ENCODE measurements at regions not wholly inside any gene's neighbourhood (a gene's known extent, or its start where the extent isn't known, plus 50 kb on each side); places are given as distances from the start of the nearest gene placed in this dataset.

- H3K4me3 ChIP-seq (ENCODE audit: low read depth, low read length), result no peak overlapping the region
- DNase-seq (ENCODE audit: low read depth), result no peak
- TF ChIP-seq, protein P1, sequence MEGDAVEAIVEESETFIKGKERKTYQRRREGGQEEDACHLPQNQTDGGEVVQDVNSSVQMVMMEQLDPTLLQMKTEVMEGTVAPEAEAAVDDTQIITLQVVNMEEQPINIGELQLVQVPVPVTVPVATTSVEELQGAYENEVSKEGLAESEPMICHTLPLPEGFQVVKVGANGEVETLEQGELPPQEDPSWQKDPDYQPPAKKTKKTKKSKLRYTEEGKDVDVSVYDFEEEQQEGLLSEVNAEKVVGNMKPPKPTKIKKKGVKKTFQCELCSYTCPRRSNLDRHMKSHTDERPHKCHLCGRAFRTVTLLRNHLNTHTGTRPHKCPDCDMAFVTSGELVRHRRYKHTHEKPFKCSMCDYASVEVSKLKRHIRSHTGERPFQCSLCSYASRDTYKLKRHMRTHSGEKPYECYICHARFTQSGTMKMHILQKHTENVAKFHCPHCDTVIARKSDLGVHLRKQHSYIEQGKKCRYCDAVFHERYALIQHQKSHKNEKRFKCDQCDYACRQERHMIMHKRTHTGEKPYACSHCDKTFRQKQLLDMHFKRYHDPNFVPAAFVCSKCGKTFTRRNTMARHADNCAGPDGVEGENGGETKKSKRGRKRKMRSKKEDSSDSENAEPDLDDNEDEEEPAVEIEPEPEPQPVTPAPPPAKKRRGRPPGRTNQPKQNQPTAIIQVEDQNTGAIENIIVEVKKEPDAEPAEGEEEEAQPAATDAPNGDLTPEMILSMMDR (IDR thresholded peaks at IDR 0.05; ENCODE audit: control insufficient read depth, extremely low read depth, insufficient read depth), result no peak
Measured at GRCh38 chr12:67586951-67587350, 61.6 kb upstream of the DYRK2 start.

DNA sequence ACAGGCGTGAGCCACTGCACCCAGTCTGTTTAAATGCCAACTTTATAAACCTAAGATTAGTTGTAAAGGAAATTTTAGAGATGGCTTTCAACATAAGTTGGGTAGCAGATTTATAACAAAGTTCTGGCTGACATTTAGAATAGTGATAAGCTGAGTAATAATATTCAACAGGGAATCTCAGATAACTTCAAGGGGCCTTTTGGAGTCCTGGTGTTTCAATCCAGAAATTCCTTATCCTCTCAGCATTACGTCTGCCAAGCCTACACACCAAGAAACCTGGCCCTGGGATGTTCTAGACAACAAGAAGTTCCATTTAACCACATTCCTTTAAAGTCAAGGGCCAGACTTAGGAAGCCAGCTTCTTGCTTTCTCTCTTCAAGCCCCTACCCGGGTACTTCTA, 59.5 kb upstream of the DYRK2 start:
- TF ChIP-seq, protein P1 (IDR thresholded peaks at IDR 0.05; ENCODE audit: control insufficient read depth, extremely low read depth, insufficient read depth), result no peak
- H3K4me3 ChIP-seq (ENCODE audit: low read depth, low read length), result no peak overlapping the region
- DNase-seq (ENCODE audit: low read depth), result no peak

DNA sequence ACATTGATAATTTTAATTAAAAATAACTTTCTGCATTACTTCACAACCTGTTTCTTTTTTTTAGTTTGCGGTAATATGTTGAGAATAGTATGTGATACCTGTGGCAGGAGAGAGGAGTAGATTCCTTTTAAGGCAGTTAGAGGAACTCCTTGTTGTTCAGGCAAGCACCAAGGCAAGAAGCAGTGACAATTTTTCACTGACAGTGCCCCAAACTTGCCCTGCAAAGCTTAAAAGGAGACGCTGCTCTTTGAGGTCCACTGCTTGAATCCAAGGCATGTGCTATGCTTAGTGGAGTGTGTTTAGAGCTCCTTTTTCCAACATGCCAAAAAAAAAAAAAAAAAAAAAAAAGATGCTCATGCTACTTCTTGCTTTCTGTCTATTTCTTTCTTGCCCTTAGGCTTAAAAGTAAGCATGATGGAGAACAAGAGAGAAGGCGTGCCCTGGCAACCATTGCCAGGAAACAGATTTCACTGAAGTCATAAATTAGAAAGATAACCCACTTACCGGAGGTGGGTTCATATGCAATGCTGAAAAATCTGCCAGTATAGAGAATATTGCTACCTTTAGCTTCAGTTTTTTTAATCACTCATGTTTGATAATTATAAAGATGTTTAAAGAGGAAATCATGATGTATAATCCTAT, 58.3 kb upstream of the DYRK2 start:
- no peak for DNase-seq (ENCODE audit: low read depth)
- TF ChIP-seq, protein P1 (IDR thresholded peaks at IDR 0.05; ENCODE audit: control insufficient read depth, extremely low read depth, insufficient read depth), result no peak
- H3K4me3 ChIP-seq (ENCODE audit: low read depth, low read length), result no peak overlapping the region

DNA sequence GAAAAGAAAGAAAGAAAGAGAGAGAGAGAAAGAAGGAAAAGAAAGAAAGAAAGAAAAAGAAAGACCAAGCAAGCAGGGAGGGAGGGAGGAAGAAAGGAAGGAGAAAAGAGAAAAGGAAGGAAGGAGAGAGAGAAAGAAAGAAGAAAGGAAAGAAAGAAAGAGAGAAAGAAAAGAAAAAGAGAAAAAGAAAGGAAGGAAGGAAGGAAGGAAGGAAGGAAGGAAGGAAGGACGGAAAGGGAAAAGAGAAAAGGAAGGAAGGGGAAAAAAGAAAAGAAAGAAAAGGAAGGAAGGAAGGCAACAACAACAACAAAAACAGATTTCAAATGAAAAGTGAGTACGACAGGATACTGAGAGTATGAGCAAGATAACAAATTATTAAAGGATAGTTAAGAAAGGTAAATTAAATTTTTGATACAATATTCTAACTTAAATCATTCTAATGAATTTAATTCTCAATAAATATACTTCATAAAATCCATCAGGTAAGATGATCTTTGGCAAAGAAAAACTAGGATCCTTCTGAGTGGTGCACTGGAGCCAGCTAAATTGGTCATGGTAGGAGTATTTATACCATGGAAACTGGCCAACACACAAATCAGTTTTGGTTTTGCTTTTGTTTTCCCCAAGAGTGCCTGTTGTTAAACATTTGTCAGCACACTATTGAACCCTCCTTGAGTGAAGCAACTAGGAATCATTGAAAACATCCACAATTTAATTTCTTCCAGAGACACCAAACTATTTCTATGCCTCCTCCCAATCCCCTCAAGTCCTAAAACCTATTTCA, 56.1 kb upstream of the DYRK2 start:
- TF ChIP-seq, protein P1 (IDR thresholded peaks at IDR 0.05; ENCODE audit: control insufficient read depth, extremely low read depth, insufficient read depth), result no peak
- no peak for DNase-seq (ENCODE audit: low read depth)
- no peak overlapping the region for H3K4me3 ChIP-seq (ENCODE audit: low read depth, low read length)

- no peak overlapping the region for H3K4me3 ChIP-seq (ENCODE audit: low read depth, low read length)
- TF ChIP-seq, protein P1 (IDR thresholded peaks at IDR 0.05; ENCODE audit: control insufficient read depth, extremely low read depth, insufficient read depth), result no peak
- peak; percentile 87 for DNase-seq (ENCODE audit: low read depth)
Measured at GRCh38 chr12:67593041-67593440, 55.5 kb upstream of the DYRK2 start.

GRCh38 chr12:67593461-67594330, 54.8 kb upstream of the DYRK2 start:
- DNase-seq (ENCODE audit: low read depth), result no peak
- TF ChIP-seq, protein P1 (IDR thresholded peaks at IDR 0.05; ENCODE audit: control insufficient read depth, extremely low read depth, insufficient read depth), result no peak
- H3K4me3 ChIP-seq (ENCODE audit: low read depth, low read length), result no peak overlapping the region
